NCI-H524 treated with DMSO at 0.1 percent for 48 hours (cell line): ENCODE measurements at regions not wholly inside any gene's neighbourhood (a gene's known extent, or its start where the extent isn't known, plus 50 kb on each side); places are given as distances from the start of the nearest gene placed in this dataset.
"Not testable (repeated sequence)": the region's sequence is repeated elsewhere in the genome, so short reads cannot be mapped to it uniquely, and the experiment has no call there.

Experiments
- DNase-seq: peaks from one replicate; lab custom pipeline; 2025; lab: John Stamatoyannopoulos, UW

DNA sequence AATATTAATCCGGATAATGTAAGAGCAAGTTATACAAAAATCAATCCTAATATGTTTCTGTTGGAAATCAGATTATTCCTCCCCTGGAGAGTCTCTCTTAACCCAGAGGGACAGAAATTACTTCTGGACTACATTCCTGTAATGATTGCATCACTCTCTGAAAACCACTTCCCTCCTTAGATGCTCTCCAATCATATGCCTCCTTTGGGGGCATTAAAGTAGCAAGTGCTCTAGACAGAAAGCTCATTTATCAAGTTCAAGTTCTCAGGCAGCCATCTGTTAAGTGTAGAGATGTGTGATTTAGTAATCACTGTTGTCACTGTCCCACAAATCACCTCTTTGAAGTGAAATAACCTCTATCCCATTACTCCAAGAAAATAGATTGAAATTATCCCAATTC, 247.1 kb downstream of the SLCO4C1 start:
- peak; percentile 88 for DNase-seq

DNA sequence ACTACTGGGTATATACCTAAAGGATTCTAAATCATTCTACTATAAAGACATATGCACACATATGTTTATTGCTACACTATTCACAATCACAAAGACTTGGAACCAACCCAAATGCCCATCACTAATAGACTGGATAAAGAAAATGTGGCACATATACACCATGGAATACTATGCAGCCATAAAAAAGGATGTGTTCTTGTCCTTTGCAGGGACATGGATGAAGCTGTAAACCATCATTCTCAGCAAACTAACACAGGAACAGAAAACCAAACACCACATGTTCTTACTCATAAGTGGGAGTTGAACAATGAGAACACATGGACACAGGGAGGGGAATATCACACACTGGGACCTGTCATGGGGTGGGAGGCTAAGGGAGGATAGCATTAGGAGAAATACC, 249.0 kb downstream of the SLCO4C1 start:
- DNase-seq: not testable (repeated sequence)

DNA sequence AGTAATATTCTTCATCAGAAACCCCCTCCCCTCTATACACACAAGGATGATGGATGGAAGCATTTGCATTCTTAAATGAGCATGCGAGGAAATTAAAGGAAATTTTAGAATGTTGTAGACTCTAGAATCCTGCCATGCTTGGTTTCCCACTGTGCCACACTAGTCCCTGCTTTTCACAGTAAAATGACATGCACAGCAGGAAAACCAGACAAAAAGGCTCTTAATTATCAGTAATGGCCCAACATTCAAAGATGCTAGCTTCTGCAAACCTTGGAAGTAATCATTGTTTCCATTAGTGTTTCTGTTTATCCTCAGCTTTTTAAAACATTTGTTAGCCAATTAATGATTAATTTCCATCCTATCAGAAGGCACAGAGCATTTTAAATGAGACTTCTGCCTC, 255.8 kb downstream of the SLCO4C1 start:
- DNase-seq: no peak

DNA sequence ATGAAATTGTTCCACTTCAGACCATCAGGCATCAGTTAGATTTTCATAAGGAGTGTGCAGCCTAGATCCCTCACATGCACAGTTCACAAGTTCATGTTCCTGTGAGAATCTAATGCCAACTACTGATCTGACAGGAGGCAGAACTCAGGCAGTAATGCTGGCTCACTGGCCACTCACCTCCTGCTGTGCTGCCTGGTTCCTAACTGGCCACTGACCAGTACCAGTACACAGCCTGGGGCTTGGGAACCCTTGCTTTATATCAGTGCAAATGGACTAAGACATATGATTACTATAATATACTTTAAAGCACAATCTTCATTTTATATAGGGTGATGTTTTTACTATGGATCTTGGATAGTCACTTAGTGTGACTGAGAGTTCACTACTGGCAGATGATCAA, 259.2 kb downstream of the SLCO4C1 start:
- DNase-seq: no peak

DNA sequence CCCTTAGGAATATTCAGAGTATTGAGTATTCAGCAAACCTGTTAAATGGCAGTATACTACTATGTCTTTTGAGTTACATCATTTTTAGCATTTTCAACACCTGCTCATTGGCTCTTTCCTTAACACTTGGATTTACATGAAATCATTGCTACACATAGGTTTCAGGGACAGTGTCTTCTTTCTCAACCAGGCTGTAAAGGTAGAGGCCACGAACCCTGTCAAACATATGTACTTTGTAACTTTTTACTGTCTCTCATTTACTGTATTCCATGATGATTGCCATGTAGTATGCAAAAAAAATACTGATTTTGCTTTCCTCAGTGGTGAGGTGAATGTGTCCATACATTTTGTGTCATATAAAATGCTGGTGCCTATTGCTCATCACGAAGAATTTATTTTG, 264.4 kb downstream of the SLCO4C1 start:
- no peak for DNase-seq

DNA sequence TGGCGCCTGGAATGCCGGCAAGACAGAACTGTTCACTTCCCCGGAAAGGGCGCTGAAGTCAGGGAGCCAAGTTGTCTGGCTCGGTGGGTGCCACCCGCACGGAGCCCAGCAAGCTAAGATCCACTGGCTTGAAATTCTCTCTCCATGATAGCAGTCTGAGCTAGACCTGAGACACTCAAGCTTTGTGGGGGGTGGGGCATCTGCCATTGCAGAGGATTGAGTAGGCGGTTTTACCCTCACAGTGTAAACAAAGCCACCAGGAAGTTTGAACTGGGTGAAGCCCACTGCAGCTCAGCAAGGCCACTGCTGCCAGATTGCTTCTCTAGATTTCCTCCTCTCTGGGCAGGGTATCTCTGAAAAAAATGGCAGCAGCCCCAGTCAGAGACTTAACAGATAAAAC, 277.4 kb downstream of the SLCO4C1 start:
- no peak for DNase-seq

DNA sequence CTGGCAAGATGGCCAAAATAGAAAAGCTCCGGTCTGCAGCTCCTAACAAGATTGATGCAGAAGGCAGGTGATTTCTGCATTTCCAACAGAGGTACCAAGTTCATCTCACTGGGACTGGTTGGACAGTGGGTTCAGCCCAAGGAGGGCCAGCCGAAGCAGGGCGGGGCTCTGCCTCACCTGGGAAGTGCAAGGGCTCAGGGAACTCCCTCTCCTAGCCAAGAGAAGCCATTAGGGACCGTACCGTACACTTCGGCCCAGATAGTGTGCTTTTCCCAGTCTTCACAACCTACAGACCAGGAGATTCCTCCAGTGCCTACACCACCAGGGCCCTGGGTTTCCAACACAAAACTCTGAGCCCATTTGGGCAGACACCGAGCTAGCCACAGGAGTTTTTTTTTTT, 277.8 kb downstream of the SLCO4C1 start:
- DNase-seq: no peak

DNA sequence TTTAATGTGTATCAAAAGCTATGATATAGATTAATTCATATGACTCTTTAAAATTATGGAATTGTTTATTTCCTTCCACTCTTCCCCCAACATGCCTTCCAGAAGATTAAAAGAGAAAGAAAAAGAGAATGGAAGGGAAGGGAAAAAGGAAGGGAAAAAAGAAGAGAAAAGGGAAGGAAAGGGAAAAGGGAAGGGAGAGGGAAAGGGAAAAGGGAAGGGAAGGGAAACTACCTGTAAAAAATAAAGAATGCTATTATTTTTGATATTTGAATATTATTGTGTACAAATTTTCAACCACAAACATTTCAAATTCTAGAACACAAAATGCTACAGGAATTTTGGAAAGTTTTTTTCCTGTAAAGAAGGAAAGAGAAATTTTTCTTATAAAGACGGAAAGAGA, 281.7 kb downstream of the SLCO4C1 start:
- DNase-seq: no peak

DNA sequence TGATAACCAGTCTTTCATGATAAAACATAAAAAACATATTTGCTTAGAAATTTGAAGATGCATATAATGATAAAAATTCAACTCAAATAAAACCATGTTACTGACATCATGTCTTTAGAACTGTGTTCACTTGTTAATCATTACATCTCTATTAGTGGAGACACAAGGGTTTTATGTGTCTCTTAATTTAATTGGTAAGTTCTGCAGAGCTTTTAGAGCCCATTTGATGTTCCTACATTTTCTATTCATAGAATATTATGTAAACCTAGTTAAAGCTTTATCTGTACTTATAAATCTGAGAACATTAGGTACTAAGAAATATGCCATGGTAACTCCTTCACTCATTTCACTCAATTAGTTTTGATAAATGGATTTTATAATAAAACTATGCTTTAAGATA, 285.4 kb downstream of the SLCO4C1 start:
- DNase-seq: no peak

DNA sequence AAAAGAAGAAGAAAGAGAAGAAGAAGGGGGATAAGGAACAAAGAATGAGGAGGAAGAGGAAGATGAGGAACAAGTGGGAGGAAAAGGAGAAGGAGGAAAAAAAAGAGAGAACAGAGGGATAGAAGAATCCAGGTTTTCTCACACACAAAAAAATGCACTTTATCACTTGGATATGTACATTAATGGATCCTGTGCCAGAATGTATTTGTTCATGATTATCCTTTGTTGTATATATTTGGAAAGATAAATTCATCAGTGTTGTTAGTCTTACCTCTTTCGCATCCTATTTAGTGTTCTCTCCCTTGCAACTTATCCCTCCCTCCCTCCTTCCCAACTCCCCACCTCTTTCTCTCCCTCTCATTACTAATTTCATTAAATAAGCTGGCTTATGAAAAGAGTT, 298.8 kb downstream of the SLCO4C1 start:
- no peak for DNase-seq

DNA sequence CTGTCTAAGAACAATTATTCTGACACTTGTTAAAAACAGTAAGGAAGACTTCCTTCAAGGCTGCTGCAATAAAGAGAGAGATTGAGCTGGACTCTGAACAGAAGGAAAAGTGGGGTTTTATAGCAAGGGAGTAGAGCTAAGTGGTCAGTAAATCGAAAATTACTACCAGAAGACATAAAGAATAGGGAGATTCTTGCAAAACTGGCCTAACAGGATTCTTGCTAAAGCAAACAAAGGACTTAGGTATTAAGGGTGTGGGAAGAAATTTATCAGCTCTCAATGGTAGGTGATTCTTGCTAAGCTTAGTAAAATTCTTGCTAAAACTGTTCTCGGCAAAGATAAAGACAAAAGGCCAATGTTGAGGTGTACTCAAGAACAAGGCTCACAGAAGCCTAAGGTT, 300.5 kb downstream of the SLCO4C1 start:
- no peak for DNase-seq

DNA sequence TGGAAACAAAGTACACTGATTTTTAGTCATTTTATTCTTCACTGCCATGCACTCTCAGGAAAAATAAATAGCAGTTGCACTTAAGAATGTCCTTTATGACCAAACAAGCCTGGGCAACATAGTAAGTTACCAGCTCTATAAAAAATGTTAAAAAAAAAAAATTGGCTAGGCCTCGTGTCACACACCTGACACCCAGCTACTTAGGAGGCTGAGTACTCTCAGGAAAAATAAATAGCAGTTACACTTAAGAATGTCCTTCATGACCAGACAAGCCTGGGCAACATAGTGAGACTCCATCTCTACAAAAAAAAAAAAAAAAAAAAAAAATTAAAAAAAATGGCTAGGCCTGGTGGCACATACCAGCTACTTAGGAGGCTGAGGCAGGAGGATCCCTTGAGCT, 304.6 kb downstream of the SLCO4C1 start:
- no peak for DNase-seq

DNA sequence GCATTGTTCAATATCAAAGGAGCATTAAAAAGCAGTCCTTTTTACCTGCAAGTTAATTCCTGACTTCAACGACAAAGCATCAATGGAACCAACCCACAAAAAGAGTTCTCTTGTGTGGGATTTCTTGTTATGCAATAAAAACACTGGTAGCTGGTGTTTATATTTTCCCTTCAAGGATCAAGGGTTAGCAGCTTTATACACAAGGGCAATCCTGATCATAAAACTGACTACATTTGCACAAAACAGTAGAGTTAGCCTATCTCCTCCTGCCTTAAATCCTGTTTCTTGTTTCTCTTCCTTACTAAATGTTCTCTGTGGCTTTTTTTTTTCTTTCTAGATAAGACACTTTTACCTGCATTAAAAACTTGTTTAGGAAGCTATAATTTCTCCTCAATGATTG, 306.4 kb downstream of the SLCO4C1 start:
- no peak for DNase-seq

DNA sequence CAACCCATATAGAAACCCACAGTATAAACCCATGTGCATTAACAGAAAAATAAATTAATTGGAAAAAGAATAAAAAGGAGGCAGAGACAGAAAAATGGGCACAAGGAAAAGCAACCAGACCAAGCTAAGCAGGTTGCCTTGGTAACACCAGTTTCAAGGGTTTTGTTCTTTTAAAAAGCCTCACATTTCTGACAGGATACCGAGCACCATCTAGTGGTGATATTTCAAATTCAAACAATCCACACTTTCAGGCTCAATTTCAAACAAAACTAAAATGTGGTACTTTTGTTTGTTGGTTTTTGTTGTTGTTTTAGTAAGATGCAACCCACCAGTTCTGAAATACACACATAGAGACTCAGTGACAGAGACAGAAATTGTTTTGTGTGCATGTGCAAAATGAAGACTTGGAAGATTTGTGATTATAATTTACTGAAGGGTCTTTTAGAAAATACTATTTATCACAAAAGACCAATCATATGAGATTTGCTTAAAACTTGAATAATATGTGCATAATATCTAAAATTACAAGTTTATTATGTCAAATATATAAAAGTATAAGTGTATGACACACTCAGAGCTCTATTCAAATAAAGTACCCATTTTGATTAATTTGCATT, 318.2 kb downstream of the SLCO4C1 start:
- DNase-seq: peak; percentile 7

DNA sequence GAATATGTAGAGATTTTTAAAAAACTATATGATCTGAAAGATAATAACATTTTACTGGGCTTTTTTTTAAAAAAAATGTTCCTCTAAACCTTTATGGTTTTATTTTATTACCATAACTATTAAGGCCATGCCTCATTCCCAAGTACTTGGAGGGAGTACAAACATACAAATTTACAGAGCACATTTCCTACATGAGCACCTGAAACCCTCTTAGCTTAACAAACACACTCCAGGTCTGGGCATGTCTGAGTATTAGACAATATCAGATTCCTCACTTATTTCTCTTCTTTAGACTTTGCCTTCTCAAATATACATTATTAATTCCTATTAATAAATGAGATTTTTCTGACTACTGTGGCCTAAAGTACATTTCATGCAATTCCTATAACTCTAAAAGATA, 319.2 kb downstream of the SLCO4C1 start:
- DNase-seq: no peak

DNA sequence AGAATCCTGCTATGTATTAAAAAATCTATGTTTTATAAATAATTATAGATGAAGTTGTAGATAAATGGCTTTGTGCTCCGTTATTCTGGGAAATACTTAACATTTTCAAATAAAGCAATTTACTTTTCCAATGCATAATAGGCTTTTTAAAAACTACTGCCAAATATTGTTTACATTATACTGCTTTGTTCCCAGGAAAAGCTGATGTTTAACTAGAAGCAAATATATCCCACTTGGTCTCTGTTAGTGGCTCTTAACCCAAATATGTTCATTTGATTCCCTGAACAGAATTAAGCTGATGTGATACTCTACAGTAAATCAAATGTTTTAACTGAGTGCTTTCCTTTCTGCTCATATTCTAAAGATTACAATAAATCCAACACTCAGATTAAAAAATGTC, 326.3 kb downstream of the SLCO4C1 start:
- DNase-seq: no peak

DNA sequence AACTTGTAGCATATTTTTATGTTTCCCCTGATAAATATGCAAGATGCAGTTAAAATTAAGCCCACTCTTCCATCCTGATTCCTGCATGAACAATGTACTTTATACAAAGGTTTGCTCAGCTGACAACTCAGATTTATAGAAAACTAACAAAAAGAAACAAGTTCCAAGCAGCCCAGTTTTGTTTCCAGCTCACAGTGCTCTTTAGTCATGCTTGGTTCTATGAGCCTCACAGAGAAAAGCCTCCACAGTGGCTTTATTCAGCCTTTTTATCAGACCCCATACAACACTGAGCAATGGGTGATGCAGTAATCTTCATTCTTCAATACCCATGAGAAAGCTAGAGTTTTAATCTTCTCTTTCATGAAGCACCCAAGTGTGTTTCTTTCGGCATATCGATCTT, 329.6 kb downstream of the SLCO4C1 start:
- DNase-seq: no peak

DNA sequence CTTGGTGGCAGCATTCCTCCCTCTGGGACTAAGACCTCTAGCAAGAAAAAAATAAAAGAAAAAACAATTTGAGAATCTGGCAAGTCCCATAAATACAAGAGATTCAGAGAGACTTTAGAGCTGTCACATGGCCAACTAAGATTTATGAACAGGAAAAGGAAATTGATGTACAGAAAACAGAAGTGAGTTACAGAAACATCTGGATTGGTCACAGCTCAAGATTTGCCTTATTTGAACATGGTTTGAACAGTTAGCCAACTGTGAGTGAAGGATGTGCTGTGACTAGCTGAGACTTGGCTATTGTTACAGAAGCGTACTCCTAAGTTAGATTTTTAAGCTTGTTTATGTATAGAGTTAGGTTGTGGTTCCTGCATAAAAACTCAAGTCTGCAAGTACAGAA, 340.2 kb downstream of the SLCO4C1 start:
- no peak for DNase-seq

DNA sequence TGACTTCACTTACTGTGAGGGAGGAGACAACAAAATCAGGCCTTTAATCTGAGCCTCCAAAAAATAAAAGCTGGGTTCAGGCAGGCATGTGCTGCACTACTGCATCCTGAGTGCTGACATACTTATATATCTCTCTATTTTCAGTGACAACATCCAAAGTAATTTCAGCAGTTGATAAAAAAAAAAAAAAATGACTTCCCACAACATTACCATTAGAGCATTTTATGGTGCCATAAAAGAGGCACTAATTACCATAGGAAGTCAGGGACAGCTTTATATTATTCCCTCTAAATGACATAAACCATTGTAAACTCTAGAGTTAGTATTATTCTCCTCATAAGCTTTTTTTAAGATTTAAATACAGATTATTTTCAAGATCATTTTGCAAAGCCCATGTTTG, 346.1 kb downstream of the SLCO4C1 start:
- DNase-seq: no peak

DNA sequence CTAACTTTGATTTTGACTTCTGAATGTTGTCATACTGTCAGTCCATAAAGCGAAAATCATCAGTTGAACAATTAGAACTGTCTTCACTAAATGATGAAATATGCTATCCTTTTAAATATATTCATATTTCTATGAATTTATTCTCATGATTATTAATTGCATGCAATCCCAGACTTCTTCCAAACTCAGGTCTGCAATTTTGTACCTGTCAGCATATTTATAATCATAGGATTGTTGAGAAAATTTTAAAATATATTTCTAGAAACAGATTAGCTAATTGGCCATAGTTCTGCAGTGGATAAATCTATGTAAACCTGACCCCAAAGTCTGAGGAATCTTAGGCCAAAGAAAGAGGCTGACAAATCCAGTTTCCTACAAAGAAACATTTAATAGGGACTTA, 347.5 kb downstream of the SLCO4C1 start:
- no peak for DNase-seq

DNA sequence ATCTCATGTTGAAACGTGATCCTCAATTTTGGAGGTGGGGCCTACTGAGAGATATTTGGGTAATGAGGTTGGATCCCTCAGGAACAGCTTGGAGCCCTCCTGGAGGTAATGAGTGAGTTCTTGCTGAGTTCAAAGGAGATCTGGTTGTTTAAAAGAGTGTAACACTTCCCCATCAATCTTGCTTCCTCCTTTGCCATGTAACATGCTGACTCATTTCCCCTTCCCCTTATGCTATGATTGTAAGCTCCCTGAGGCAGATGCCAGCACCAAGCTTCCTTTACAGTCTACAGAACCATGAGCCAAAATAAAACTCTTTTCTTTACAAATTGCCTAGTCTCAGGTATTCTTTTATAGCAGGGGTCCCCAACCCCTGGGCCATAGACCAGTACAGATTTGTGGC, 352.3 kb downstream of the SLCO4C1 start:
- DNase-seq: no peak

DNA sequence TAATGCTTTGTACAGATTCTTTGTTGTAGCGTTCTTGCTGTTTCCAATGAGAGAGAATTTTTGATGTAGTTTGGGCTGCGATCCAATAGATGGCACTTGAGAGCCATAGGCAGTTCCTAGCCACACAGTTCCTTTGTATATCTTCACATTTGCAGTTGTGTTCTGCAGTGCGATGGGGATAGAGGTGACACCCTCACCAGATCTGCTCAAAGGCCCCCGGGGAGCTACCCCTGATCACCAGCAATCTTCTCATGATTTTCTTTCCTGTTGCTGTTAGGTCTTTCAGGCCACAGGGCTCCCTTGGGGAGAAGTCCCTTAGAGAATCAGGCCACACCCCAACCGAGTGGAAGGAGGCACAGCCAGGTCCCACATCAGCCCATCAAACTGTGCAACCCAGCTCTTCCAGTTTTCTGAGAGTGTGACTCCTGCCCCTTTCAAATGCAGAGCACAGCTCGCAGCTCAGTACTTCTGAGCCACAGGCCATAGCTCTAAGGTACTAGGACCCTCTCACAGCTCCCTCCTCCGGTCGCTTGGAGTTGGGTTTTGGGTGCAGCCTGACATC, 353.7 kb downstream of the SLCO4C1 start:
- DNase-seq: no peak

DNA sequence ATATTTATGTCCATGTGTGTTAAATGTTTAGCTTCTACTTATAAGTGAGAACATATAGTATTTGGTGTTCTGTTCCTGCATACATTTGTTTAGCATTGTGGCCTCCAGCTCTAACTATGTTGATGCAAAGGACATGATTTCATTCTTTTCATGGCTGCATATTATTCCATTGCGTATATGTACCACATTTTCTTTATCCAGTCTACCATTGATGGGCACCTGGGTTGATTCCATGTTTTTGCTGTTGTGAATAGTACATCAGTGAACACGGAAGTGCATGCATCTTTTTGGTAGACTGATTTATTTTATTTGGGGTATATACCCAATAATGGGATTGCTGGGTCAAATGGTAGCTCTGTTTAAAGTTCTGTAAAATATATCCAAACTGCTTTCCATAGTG, 359.0 kb downstream of the SLCO4C1 start:
- DNase-seq: no peak

DNA sequence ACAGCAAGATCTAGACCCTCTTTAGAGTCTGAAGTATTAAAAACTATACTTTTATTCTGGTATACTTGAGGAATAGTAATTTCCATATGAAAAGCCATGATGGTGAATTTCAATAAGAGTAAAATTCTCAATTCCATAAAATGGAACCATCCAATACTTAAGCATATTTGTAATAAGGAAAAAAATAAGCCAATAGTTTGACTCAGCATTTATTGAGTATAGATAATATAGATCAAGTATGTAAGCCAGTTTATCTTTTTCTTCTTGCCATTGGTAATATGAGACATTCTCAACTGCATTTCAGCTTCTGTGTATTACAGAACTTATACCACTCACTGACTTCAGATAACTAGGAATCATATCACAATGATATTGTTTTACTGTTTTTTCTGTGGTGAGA, 361.0 kb downstream of the SLCO4C1 start:
- no peak for DNase-seq

DNA sequence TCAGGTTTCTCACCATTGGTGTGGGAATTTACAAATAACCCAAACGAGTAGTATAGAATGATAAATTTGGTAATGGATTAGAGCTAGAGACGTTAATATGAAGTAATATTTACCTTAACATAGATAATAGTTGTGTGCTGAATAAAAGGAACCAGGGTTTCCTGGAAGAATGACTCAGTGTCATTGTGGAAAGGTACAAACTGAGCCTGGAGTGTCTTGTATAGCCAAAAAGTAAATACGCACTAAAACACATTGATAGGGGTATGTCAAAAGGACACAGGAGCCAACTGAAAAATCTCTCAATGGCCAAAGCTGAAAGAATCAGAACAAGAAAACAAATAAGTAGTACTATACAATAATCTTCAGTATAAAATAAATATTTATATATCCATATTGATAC, 363.5 kb downstream of the SLCO4C1 start:
- DNase-seq: no peak
